ENCODE measurements at regions not wholly inside any gene's neighbourhood (a gene's known extent, or its start where the extent isn't known, plus 50 kb on each side); places are given as distances from the start of the nearest gene placed in this dataset.

- H3K9me3 ChIP-seq = no peaks in the 10 kb centered on the region
- CTCF ChIA-PET = interaction anchor here (4.7 kb wide), 1 partner anchor 87 kb away, joined by 28 read pairs; no protein-coding TSS in a partner anchor
Measured at GRCh38 chr12:9381619-9382018, 173.4 kb upstream of the PZP start.

More at GRCh38 chr12:9381619-9382018, 173.4 kb upstream of the PZP start:
- H2AFZ ChIP-seq (ENCODE audit: low read depth) = no peak overlapping the region
- no peaks in the 10 kb centered on the region for H3K9me2 ChIP-seq
- TF ChIP-seq PBX3 (IDR thresholded peaks at IDR 0.05) (no peak), POLR2AphosphoS5 (IDR thresholded peaks at IDR 0.05; ENCODE audit: low read depth, low read length) (no peak), TAF1 (IDR thresholded peaks at IDR 0.05; ENCODE audit: borderline replicate concordance, low read depth, low read length) (no peak), ELF1 (IDR thresholded peaks at IDR 0.05) (no peak), MXI1 (IDR thresholded peaks at IDR 0.05; ENCODE audit: low read depth, low read length) (no peak), USF2 (IDR thresholded peaks at IDR 0.05; ENCODE audit: borderline replicate concordance, low read depth, low read length) (no peak), TEAD4 (IDR thresholded peaks at IDR 0.05; ENCODE audit: borderline replicate concordance, insufficient read depth) (no peak), EP300 (IDR thresholded peaks at IDR 0.05; ENCODE audit: borderline replicate concordance in 1 of 2, low read depth in 1 of 2, low read length in 1 of 2) (no peak), EZH2phosphoT487 (IDR thresholded peaks at IDR 0.05; ENCODE audit: borderline replicate concordance, low read depth) (no peak), YY1 (IDR thresholded peaks at IDR 0.05; ENCODE audit: low read depth) (no peak), CHD2 (IDR thresholded peaks at IDR 0.05; ENCODE audit: low read length, partially characterized antibody) (no peak), REST (IDR thresholded peaks at IDR 0.05; ENCODE audit: low read depth, low read length) (no peak), NRF1 (IDR thresholded peaks at IDR 0.05; ENCODE audit: low read depth, low read length) (no peak)
- no peaks in the 10 kb centered on the region for H3K36me3 ChIP-seq (replicated peaks in 1 of 2; ENCODE audit: control insufficient read depth in 1 of 2, insufficient read depth in 2 of 2, low read length in 1 of 2)
- H4K20me1 ChIP-seq (ENCODE audit: insufficient read depth) = no peaks in the 10 kb centered on the region
- no peak for DNase-seq
- no peak overlapping the region for H3K27ac ChIP-seq (ENCODE audit: low read depth in 2 of 2, low read length in 1 of 2)
- no peak overlapping the region for H3K4me3 ChIP-seq (ENCODE audit: low read depth in 2 of 2, low read length in 1 of 2)
- WGBS (ENCODE audit: low lambda C conversion rate) = 39% methylated on average over 2 of the region's 2 CpGs
- H3F3A ChIP-seq (replicated peaks; ENCODE audit: insufficient read depth) = no peaks in the 10 kb centered on the region
- no peaks in the 10 kb centered on the region for H3K4me1 ChIP-seq (ENCODE audit: control insufficient read depth in 1 of 2, insufficient read depth in 2 of 2, low read depth in 1 of 2, low read length in 1 of 2)
- no peak overlapping the region for H3K4me2 ChIP-seq
- H3K9ac ChIP-seq = no peak overlapping the region
- POLR2A ChIA-PET = no interaction called here
- H3K27me3 ChIP-seq (ENCODE audit: insufficient read depth) = no peaks in the 10 kb centered on the region; the same call in 1 of the 2 replicates
- H3K79me2 ChIP-seq (ENCODE audit: insufficient read depth) = no peaks in the 10 kb centered on the region
